Astrocyte (in vitro differentiated cells and primary cell): ENCODE measurements at regions not wholly inside any gene's neighbourhood (a gene's known extent, or its start where the extent isn't known, plus 50 kb on each side); places are given as distances from the start of the nearest gene placed in this dataset.

Experiments
- DNase-seq: peaks from one replicate; pipeline ENCODE4 v3.0.0-alpha.2; 2010; ENCODE audit warnings: low read depth
- FAIRE-seq: peaks from 2 replicates; lab custom pipeline; 2011; peaks lifted over from hg19 to GRCh38; lab: Jason Lieb, UNC
- H2AFZ ChIP-seq: 2 replicates; pipeline ENCODE4 v1.6.0; 2012; ENCODE audit warnings: low read depth, low read length, inconsistent platforms
- H3K27ac ChIP-seq: 2 replicates; pipeline ENCODE4 v1.5.1; 2011; ENCODE audit warnings: low read depth, low read length, inconsistent platforms
- H3K27me3 ChIP-seq: 2 replicates; pipeline ENCODE4 v1.6.0; 2011; ENCODE audit warnings: low read length, inconsistent platforms; ENCODE audit not compliant: insufficient read depth
- H3K36me3 ChIP-seq: 2 replicates; pipeline ENCODE4 v1.5.1; 2011; ENCODE audit warnings: low read length, inconsistent platforms; ENCODE audit not compliant: insufficient read depth
- H3K4me1 ChIP-seq: 2 replicates; pipeline ENCODE4 v1.5.1; 2011; ENCODE audit warnings: low read length, inconsistent platforms; ENCODE audit not compliant: insufficient read depth
- H3K4me2 ChIP-seq: 2 replicates; pipeline ENCODE4 v1.6.0; 2012; ENCODE audit warnings: low read length, inconsistent platforms
- H3K4me3 ChIP-seq: 2 replicates; pipeline ENCODE4 v1.5.1; 2011; ENCODE audit warnings: low read depth, mild to moderate bottlenecking, low read length, inconsistent platforms; ENCODE audit not compliant: insufficient read depth
- H3K79me2 ChIP-seq: 2 replicates; pipeline ENCODE4 v1.6.0; 2012; ENCODE audit warnings: mild to moderate bottlenecking, low read length, inconsistent platforms; ENCODE audit not compliant: insufficient read depth
- H3K9ac ChIP-seq: 2 replicates; pipeline ENCODE4 v1.6.0; 2012; ENCODE audit warnings: mild to moderate bottlenecking, low read length, inconsistent platforms
- H3K9me3 ChIP-seq: 2 replicates; pipeline ENCODE4 v1.5.1; 2012; ENCODE audit warnings: low read depth, mild to moderate bottlenecking, low read length, inconsistent platforms; ENCODE audit not compliant: insufficient read depth
- H4K20me1 ChIP-seq: 2 replicates; pipeline ENCODE4 v1.6.0; 2012; ENCODE audit warnings: low read length, inconsistent platforms; ENCODE audit not compliant: insufficient read depth
- H3K27ac Mint-ChIP-seq: one replicate; pipeline ENCODE4 v1.8.0; 2021; ENCODE audit warnings: mild to moderate bottlenecking, mixed read lengths; ENCODE audit not compliant: unreplicated experiment
- H3K27me3 Mint-ChIP-seq: one replicate; pipeline ENCODE4 v1.8.0; 2021; ENCODE audit warnings: low read depth, mixed read lengths; ENCODE audit not compliant: unreplicated experiment
- H3K36me3 Mint-ChIP-seq: one replicate; pipeline ENCODE4 v1.8.0; 2021; ENCODE audit warnings: low read depth, mixed read lengths; ENCODE audit not compliant: unreplicated experiment
- H3K4me1 Mint-ChIP-seq: one replicate; pipeline ENCODE4 v1.8.0; 2021; ENCODE audit warnings: low read depth, mixed read lengths; ENCODE audit not compliant: unreplicated experiment
- H3K4me3 Mint-ChIP-seq: one replicate; pipeline ENCODE4 v1.8.0; 2021; ENCODE audit warnings: mild to moderate bottlenecking, moderate library complexity, mixed read lengths; ENCODE audit not compliant: unreplicated experiment
- H3K9me3 Mint-ChIP-seq: one replicate; pipeline ENCODE4 v1.8.0; 2021; ENCODE audit warnings: mild to moderate bottlenecking, mixed read lengths; ENCODE audit not compliant: unreplicated experiment
- CTCF ChIP-seq: IDR thresholded peaks from 2 replicates; pipeline ENCODE4 v1.5.1; 2011; ENCODE audit warnings: low read depth, mild to moderate bottlenecking, inconsistent platforms, low read length, moderate library complexity; ENCODE audit not compliant: insufficient read depth
- EZH2 ChIP-seq: IDR thresholded peaks from 2 replicates; pipeline ENCODE4 v1.6.1; 2012; ENCODE audit warnings: mild to moderate bottlenecking, low read length, inconsistent platforms; ENCODE audit not compliant: insufficient read depth

- no peaks in the 10 kb centered on the region for H3K9me3 ChIP-seq
- H3K27me3 ChIP-seq, result peaks cover 8% of the 10 kb centered on the region
- no peaks in the 10 kb centered on the region for H4K20me1 ChIP-seq
- H3K4me2 ChIP-seq, result no peak overlapping the region
- H3K4me3 ChIP-seq, result no peak overlapping the region
- no peak for TF ChIP-seq CTCF
- TF ChIP-seq EZH2, result no peak
- no peak for DNase-seq
- no peak overlapping the region for H3K27ac ChIP-seq
- H3K4me1 ChIP-seq, result no peaks in the 10 kb centered on the region
- no peak overlapping the region for H3K4me3 Mint-ChIP-seq
- H3K36me3 Mint-ChIP-seq, result no peaks in the 10 kb centered on the region
- H2AFZ ChIP-seq, result no peak overlapping the region
- peaks cover 73% of the 10 kb centered on the region for H3K27me3 Mint-ChIP-seq
- no peak overlapping the region for H3K27ac Mint-ChIP-seq
- no peaks in the 10 kb centered on the region for H3K79me2 ChIP-seq
- FAIRE-seq, result no peak
- no peaks in the 10 kb centered on the region for H3K4me1 Mint-ChIP-seq
- H3K36me3 ChIP-seq, result no peaks in the 10 kb centered on the region
- peaks cover 7% of the 10 kb centered on the region for H3K9me3 Mint-ChIP-seq
- H3K9ac ChIP-seq, result no peak overlapping the region
These were observed 89.6 kb downstream of the ZNF280B start for GRCh38 chr22:22418957-22419356.

GRCh38 chr22:22420580-22420979 lies 88.0 kb downstream of the ZNF280B start:
- no peaks in the 10 kb centered on the region for H3K4me1 ChIP-seq
- H3K27me3 Mint-ChIP-seq, result peaks cover 64% of the 10 kb centered on the region
- H3K27me3 ChIP-seq, result peaks cover 12% of the 10 kb centered on the region
- no peak overlapping the region for H3K9ac ChIP-seq
- no peaks in the 10 kb centered on the region for H3K36me3 ChIP-seq
- TF ChIP-seq CTCF (no peak), EZH2 (no peak)
- no peak overlapping the region for H3K4me3 ChIP-seq
- no peaks in the 10 kb centered on the region for H3K4me1 Mint-ChIP-seq
- no peaks in the 10 kb centered on the region for H3K79me2 ChIP-seq
- H3K27ac ChIP-seq, result no peak overlapping the region
- peaks cover 5% of the 10 kb centered on the region for H3K9me3 Mint-ChIP-seq
- H4K20me1 ChIP-seq, result no peaks in the 10 kb centered on the region
- no peak overlapping the region for H3K27ac Mint-ChIP-seq
- H3K36me3 Mint-ChIP-seq, result peaks cover 2% of the 10 kb centered on the region
- no peak overlapping the region for H3K4me2 ChIP-seq
- DNase-seq (no peak), FAIRE-seq (no peak)
- no peak overlapping the region for H2AFZ ChIP-seq
- H3K9me3 ChIP-seq, result no peaks in the 10 kb centered on the region
- no peak overlapping the region for H3K4me3 Mint-ChIP-seq

GRCh38 chr22:22421392-22421791 lies 87.2 kb downstream of the ZNF280B start:
- Histone ChIP-seq H3K27ac (no peak overlapping the region), H3K27me3 (peaks cover 14% of the 10 kb centered on the region), H3K4me2 (no peak overlapping the region), H3K4me1 (no peaks in the 10 kb centered on the region), H3K4me3 (no peak overlapping the region), H3K36me3 (no peaks in the 10 kb centered on the region), H3K9me3 (no peaks in the 10 kb centered on the region), H4K20me1 (no peaks in the 10 kb centered on the region), H3K79me2 (no peaks in the 10 kb centered on the region), H2AFZ (no peak overlapping the region), H3K9ac (no peak overlapping the region)
- no peak overlapping the region for H3K27ac Mint-ChIP-seq
- peaks cover 5% of the 10 kb centered on the region for H3K9me3 Mint-ChIP-seq
- H3K4me1 Mint-ChIP-seq, result no peaks in the 10 kb centered on the region
- peaks cover 56% of the 10 kb centered on the region for H3K27me3 Mint-ChIP-seq
- TF ChIP-seq CTCF, result no peak
- TF ChIP-seq EZH2, result no peak
- FAIRE-seq, result no peak
- no peak for DNase-seq
- H3K4me3 Mint-ChIP-seq, result no peak overlapping the region
- peaks cover 2% of the 10 kb centered on the region for H3K36me3 Mint-ChIP-seq
